NCI-H2196 treated with DMSO at 0.1 percent for 48 hours (cell line): ENCODE measurements at regions not wholly inside any gene's neighbourhood (a gene's known extent, or its start where the extent isn't known, plus 50 kb on each side); places are given as distances from the start of the nearest gene placed in this dataset.
"Not testable (repeated sequence)": the region's sequence is repeated elsewhere in the genome, so short reads cannot be mapped to it uniquely, and the experiment has no call there.

Experiments used
- DNase-seq: peaks from one replicate; lab custom pipeline; 2025; ENCODE audit not compliant: unreplicated experiment; lab: John Stamatoyannopoulos, UW

GRCh38 chr10:36564433-36564832, 561.0 kb upstream of the ANKRD30A start:
- no peak for DNase-seq

GRCh38 chr10:36559412-36560400, 565.7 kb upstream of the ANKRD30A start:
- DNase-seq = no peak

DNA sequence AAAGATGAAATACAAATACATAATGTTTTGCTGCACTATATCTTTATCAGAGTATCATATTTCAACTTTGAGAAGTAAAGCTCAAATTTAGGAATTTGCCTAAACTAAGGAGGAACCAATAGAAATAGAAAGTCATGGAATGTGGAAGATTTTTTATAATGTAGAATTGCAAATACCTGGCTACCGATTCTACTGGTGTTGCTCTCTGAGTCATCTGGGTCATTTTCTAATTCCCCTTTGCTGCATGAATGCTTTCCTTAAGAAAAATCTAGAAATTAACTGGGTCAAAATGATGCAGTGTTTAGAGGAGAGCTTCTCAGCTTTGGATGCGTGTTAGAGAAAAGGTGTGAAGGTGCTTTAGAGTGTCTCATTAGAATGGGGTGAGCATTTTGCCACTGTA, 568.9 kb upstream of the ANKRD30A start:
- DNase-seq = no peak

DNA sequence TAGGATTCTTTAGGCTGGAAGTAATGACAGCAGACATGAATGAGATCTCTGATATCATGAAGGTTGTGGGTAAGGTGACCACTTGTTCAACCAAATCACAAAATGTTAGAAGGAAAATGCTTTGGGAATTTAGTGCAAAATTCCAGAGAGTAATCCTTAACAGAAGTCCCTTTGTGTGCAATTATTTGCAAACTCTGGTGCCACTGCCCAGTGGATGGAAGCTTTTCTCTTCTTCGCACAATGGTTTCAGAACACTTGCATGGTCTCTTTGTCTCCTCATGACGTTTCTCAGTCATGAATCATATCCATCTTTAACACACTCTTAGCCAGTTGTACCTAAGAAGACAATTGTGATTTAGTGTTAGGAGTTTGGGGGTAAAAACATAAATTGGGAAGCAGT, 570.4 kb upstream of the ANKRD30A start:
- DNase-seq = no peak

- no peak for DNase-seq
Observed at GRCh38 chr10:36547965-36548364, 577.4 kb upstream of the ANKRD30A start.

GRCh38 chr10:36542493-36542892, 582.9 kb upstream of the ANKRD30A start:
- no peak for DNase-seq

DNA sequence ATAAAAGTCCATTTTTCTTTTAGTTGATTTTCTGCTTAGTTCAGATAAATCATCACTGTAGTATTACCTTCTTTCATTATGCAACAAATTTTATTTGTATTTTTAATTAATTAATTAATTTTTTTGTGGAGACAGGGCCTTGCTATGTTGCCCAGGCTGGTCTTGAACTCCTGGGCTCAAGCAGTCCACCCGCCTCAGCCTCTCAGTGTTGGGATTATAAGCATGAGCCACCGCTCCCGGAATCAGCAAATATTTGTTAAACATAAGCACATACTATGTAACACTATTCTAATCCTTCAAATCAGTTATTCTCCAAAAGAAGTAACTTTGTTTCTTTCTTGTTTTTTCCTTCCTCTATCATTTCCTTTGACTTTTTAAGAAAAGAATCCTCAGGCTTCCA, 584.8 kb upstream of the ANKRD30A start:
- no peak for DNase-seq

GRCh38 chr10:36538953-36539586, 586.3 kb upstream of the ANKRD30A start:
- DNase-seq = no peak

- no peak for DNase-seq
Observed at GRCh38 chr10:36534471-36535002, 590.9 kb upstream of the ANKRD30A start.

- DNase-seq = no peak
Observed at GRCh38 chr10:36533861-36534260, 591.5 kb upstream of the ANKRD30A start.

DNA sequence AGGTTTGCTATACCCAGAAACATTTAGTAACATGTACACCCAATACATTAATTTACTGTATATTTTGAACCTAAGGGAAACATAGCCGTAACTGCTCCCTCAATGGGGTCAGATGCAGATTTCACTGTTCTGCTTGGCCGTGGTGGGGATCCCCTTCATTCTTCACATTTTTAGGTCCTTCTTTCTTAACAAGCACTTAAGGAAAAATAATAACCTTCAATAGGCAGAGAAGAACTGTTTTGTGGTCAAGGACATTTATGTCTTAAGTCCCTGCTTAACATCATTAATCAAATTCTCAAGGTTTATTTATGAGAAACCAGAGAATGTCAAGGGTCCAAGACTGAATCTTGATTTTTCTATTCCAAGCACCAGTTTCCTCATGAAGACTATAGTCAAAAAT, 592.1 kb upstream of the ANKRD30A start:
- DNase-seq = no peak

DNA sequence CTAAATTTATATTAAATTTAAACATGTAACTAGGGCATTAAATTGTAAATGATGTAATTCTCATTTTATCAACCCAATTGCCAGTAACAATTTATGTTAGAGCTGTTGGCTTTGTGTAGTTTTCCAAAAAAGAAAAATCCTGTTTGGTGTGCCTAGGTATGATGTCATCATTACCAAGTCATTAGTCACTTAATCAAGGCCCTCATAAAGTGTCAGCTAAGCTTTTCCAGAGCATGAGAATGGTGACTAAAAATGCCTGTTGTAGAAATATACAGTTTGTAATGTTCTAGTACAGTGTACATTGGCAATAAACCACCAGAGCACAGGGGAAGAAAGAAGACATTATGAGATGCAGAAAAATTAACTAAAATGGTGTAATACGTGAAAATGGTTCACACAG, 593.8 kb upstream of the ANKRD30A start:
- DNase-seq = no peak

GRCh38 chr10:36526033-36526432, 599.4 kb upstream of the ANKRD30A start:
- no peak for DNase-seq

GRCh38 chr10:36524126-36524525, 601.3 kb upstream of the ANKRD30A start:
- DNase-seq = not testable (repeated sequence)

DNA sequence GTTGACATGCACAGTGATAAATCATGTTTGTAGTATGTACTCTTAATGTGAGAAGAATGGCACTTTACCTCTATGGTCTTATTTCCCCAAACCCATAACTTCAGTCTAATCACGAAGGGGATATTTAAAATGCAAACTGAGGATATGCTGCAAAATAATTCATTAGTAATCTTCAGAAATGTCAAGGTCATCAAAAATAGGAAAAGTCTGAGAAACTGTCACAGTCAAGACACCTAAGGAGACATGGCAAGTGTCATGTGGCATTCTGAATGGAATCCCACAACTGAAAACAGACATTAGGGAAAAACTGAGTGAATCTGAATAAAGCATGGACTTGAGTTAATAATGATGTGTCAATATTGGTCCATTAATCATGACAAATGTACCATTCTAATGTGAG, 605.5 kb upstream of the ANKRD30A start:
- no peak for DNase-seq

DNA sequence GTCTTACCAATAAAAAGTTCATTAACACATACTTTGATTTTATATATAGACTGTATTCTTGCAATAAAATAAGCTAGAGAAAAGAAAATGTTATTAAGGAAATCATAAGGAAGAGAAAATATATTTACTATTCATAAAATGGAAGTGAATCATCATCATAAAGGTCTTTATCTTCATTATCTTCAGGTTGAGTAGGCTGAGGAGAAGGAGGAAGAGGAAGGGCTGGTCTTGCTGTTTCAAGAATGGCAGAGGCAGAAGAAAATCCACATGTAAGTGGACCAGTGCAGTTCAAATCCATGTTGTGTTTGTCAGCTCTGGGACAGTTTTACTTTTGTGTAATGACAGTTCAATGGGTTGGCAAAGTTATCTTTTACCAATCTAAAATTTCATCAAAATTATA, 609.1 kb upstream of the ANKRD30A start:
- no peak for DNase-seq

DNA sequence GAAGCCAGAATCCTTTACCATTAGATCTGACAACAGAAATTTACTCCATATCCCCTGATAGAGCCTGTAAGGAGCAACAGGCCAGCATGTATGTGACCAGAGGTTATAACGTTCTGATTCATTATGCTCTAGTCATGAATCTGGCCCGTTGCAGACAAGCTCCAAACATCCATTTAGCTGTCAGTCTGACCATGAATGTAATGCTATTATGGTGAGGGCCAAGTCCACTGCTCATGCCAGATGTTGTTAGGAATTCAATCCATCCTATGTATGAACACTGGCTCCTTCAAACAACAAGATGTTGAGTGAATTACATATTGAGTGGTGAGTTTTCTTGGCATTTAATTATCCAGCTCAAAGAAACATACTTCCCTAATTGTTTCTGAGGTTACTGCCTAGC, 610.1 kb upstream of the ANKRD30A start:
- no peak for DNase-seq

- no peak for DNase-seq
Observed at GRCh38 chr10:36507715-36508114, 617.7 kb upstream of the ANKRD30A start.

DNA sequence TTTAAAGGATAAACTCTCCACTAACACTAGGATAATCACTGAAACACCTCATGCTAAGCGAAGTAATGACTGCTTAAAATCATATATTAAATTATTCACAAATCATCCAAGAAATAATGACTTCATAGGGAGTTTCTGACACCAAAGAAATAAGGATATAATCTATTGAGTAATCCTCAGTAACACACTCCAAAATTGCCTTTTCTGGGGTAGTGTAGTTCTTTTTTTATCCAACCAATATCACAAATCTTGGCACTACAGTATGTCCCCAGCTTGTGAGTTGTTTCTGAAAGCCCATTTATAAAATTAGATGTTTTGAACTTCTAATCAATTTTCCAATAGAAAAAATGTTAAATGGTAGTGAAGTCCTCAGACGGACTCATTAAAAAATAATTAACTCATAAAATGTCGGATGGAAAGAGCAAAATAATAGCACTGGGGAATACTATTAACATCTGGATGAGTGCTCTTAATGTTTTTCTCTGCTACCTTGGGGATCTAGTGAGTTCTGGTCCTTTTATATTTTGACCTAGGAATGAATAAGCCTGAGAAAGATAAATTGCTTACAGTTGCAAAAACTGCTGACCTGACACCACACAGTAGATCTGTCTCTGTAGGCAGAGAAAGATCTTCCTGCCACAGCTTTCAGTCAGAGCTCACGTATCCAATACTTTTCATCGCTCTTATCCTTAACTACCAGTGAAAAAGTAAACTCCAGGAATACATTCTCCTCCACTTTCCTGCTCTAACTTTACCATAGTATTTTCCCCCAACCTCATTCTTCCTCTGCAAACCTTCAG, 618.5 kb upstream of the ANKRD30A start:
- no peak for DNase-seq

- no peak for DNase-seq
Observed at GRCh38 chr10:36506261-36506660, 619.1 kb upstream of the ANKRD30A start.

- DNase-seq = no peak
Observed at GRCh38 chr10:36504758-36505157, 620.6 kb upstream of the ANKRD30A start.
